Endothelial cell of hepatic sinusoid (primary cell): ENCODE measurements at regions not wholly inside any gene's neighbourhood (a gene's known extent, or its start where the extent isn't known, plus 50 kb on each side); places are given as distances from the start of the nearest gene placed in this dataset.
"Not testable (repeated sequence)": the region's sequence is repeated elsewhere in the genome, so short reads cannot be mapped to it uniquely, and the experiment has no call there.

Experiments
- in situ Hi-C: cut with HindIII; loops from 2 replicates; pipeline ENCODE4 v1.10.0; 2017; ENCODE audit warnings: low sequenced_read_pairs

DNA sequence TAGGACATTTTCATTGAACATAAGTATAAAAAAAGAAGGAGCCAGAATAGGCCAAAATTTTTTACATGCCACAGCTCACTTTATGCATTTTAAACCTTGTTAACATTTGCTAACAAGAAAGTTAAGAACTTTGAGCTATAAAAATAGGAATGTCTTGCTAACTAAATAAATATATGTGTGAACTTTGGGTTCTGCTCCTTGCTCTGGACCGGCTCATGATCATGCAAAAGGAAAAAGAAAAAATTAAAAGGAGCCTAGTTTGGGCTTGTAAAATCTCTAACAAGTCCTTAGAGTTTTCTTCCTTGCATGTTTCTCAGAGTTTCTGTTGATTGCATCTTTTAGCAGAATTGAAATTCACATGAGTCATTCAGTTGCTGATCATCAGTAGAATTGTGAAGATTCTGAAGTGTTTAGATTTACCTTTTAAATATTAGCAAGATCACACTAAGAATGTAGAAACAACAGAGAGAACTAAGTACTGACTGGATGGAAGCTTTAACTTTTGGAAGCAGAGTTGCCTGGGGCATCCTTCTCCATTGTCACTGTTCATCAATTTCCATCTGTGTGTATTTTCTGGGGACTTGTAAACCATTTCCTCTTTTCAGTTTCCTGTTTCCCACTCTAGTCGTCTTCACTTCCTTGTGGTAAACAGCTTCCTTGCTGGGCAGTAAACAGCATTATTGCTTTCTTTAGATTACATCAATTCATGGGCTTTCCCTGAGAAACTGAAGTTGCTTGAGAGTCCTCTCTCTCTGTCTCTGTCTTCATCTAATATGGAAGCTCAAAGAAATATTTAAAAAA, 458.4 kb upstream of the BTBD3 start:
- in situ Hi-C loops = no loop called here

DNA sequence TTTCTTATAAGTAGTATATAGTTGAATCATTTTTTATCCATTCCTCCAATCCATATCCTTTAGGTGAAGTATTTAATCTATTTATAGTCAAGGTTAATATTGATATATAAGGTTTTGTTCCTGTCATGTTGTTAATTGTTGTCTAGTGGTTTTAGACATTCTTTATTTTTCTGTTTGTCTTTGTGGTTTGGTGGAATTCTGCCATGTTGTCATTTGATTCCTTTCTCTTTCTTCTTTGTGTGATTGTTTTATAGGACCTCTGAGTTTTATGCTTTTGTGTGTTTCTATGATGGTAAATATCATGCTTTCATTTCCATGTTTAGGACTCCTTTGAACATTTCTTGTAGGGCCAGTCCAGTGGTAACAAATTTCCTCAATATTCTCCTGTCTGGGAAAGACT, 450.3 kb upstream of the BTBD3 start:
- in situ Hi-C loops = no loop called here

DNA sequence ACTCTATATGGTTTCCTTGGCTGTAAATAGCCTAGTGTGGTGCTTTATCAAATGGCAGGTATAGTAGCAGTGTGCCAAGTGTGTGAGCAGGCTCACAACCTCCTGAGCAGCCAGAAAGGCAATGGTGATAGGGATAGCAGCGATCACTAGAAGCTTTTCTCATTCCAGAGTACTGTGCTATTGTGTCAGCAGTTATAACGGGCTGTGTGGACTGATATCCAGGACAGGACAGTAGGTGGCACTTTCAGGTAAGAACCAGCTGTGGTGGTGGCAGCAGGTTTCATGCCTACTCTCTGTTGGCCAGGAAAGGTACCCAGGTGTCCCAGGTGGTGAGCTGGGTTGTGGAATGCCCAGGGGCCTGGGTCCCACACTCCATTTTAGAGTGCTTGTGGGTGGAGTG, 448.8 kb upstream of the BTBD3 start:
- in situ Hi-C loops = no loop called here

- in situ Hi-C loops = no loop called here
Measured at GRCh38 chr20:11469795-11470435, 447.8 kb upstream of the BTBD3 start.

DNA sequence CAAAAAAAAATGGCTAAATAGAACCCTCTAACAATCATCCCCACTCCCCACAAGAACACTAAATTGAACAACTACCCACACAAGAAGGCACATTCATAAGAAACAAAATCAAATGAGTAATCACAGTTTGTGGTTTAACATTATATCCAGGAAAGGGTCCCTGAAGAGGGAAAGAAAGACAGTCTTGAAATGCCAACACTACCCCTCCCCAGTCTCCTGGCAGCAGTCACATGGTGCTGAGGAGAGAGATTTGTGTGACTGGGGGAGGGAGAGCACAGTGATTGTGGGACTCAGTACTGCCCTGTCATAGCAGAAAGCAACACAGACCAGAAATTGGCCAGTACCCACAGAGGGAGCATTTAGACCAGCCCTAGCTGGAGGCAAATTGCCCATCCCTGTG, 443.7 kb upstream of the BTBD3 start:
- in situ Hi-C loops = no loop called here

GRCh38 chr20:11483697-11484096, 434.0 kb upstream of the BTBD3 start:
- in situ Hi-C loops = no loop called here

DNA sequence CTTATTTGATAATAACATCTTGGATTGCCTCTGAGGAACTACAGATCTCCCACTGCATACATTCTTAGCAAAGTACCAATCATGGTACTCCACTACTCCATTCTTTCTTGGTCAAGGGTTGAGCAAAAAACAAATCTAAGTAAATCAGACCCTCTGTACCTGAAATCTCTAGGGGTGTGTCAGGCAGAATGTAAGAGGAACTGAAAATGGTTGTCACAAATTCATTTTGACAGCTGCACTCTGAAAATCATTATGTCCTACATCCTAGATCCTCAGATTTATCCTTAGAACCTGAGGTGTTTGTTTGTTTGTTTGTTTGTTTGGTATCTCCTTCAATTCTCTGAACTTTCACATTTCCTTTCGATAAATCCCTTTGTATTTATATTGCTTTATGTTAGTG, 433.2 kb upstream of the BTBD3 start:
- in situ Hi-C loops = no loop called here

- in situ Hi-C loops = no loop called here
Measured at GRCh38 chr20:11492386-11492785, 425.3 kb upstream of the BTBD3 start.

GRCh38 chr20:11492846-11493245, 424.8 kb upstream of the BTBD3 start:
- in situ Hi-C loops = no loop called here

DNA sequence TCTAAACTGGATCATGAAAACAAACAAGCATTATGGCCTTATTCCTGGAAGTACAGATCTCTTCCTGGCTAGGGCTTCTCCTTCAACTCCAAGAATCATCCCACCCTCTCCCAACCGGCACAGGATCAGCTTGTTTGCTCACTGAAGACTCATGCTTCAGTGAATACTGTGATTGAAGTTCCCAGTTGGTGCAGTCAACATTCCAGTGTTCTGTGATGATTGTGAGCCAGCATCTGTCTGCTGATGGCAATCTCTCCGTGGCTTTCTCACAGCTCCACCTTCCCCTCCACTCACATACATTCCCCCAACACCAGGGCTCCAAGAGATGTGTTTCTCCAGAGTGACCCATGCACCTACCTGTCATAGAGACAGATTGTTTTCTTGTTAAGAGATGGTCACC, 421.3 kb upstream of the BTBD3 start:
- in situ Hi-C loops = no loop called here

DNA sequence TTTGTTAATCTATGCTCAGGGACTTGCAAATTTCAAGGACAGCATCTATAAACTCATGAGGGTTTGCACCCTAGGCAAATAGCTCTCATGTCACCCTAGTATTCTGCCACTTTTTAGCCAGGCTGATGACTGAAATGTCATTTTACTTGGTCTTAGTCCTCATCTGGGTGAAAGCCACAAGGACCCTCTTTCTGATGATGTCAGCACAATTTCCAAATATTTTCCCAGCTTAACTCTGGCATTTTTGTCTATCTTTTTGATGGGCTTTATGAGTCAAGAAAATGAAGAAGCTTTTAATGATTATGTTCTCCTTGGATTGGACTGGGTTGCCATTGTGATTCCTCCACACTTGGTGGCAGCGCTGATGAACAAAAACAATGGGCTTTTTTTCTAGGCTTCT, 420.1 kb upstream of the BTBD3 start:
- in situ Hi-C loops = no loop called here

- in situ Hi-C loops = no loop called here
Measured at GRCh38 chr20:11499101-11499634, 418.5 kb upstream of the BTBD3 start.

GRCh38 chr20:11502061-11502460, 415.6 kb upstream of the BTBD3 start:
- in situ Hi-C loops = no loop called here

GRCh38 chr20:11502671-11503070, 415.0 kb upstream of the BTBD3 start:
- in situ Hi-C loops = no loop called here

DNA sequence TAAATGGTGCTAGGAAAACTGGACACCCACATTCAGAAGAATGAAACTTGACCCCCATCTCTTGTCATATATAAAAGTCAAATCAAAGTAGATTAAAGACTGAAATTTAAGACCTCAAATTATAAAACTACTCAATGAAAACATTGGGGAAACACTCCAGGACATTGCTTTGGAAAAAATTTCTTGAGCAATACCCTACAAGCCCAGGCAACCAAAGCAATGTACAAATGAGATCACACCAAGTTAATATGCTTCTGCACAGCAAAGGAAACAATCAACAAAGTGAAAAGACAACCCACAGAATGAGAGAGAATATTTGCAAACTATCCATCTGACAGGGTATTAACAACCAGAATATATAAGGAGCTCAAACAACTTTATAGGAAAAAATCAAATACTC, 407.9 kb upstream of the BTBD3 start:
- in situ Hi-C loops = no loop called here

DNA sequence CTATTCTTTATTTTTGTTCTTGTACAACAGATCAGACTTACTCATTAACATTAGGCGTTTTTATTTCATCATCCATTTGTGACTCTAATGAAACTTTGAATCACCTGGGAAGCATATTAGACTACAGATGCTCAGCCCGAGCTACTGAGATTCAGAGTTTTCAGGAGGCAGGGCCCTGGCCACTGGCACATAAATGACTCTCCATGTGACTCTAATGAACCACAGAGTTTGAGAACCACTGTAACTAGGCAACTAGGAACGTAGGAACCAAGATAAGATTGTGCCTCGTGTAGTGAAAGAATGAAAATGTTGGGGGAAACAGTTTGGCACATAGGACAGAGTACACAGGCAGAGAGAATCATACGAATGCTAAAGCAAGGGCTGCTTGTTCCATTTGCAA, 405.9 kb upstream of the BTBD3 start:
- in situ Hi-C loops = no loop called here

DNA sequence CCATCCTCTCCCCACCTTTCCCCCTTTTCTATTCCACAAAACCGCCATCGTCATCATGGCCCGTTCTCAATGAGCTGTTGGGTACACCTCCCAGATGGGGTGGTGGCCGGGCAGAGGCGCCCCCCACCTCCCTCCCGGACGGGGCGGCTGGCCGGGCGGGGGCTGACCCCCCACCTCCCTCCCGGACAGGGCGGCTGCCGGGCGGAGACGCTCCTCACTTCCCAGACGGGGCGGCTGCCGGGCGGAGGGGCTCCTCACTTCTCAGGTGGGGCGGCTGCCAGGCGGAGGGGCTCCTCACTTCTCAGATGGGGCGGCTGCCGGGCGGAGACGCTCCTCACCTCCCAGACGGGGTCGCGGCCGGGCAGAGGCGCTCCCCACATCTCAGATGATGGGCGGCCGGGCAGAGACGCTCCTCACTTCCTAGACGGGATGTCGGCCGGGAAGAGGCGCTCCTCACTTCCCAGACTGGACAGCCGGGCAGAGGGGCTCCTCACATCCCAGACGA, 404.4 kb upstream of the BTBD3 start:
- in situ Hi-C loops = not testable (repeated sequence)

DNA sequence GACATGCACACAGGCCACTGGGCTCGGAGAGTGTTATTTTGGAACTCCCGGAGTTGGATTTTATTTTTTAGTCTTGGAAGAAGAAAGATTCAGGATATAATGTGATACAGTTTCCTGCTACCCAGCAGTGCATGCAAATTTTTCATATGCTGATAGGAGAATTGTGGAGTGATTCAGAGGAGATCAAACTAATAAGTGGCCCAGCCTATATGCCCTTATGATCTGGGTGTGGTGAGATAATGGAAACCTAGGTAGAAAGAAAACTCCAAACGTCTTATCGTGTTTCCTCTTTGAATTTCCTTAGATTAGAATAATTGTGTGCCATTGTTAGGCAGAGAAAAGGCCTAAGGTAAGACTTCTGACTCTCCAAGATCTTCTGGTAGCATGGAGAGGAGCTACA, 401.2 kb upstream of the BTBD3 start:
- in situ Hi-C loops = no loop called here

GRCh38 chr20:11520596-11520995, 397.1 kb upstream of the BTBD3 start:
- in situ Hi-C loops = no loop called here

GRCh38 chr20:11521476-11522365, 396.0 kb upstream of the BTBD3 start:
- in situ Hi-C loops = no loop called here

DNA sequence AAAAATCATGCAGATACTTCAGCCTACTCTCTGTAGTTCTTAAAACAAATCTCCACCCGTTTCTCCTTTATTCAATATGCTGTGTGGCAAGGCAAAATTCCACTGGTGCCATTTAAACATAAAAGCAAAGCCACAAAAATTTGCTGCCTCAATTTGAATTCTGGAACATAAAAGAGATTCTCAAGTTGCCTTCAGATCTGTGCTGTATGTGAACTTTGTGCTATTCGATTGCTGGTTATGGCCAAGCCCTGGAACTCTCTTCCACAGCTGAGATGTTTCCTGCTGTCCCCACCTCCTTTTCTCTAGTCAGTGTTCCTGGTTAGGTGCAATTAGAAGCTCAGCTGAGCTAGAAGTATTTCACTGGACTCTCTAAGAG, 395.3 kb upstream of the BTBD3 start:
- in situ Hi-C loops = no loop called here
